Panc1 (cell line): ENCODE measurements at regions not wholly inside any gene's neighbourhood (a gene's known extent, or its start where the extent isn't known, plus 50 kb on each side); places are given as distances from the start of the nearest gene placed in this dataset.

Source experiments
- ATAC-seq: fragments of 200-7000 bp; cut with Tn5 transposase; 2 replicates; pipeline ENCODE4 v1.9.1; 2020; ENCODE audit warnings: mild to moderate bottlenecking, moderate library complexity
- BruUV-seq: library from RNA; stranded (reverse); fragments of 400-500 nt; replicated peaks from 2 replicates; lab custom pipeline; 2021; lab: Mats Ljungman, UMichigan
- CTCF ChIA-PET: fragments of 300-600 bp; sonication (Branson Sonifier 250); formaldehyde crosslinking; loops from one replicate; lab custom pipeline; 2022; ENCODE audit warnings: antibody characterized with exemption; lab: Charles Lee
- POLR2A ChIA-PET: fragments of 300-600 bp; sonication (Branson Sonifier 250); formaldehyde crosslinking; loops from one replicate; lab custom pipeline; 2022; ENCODE audit warnings: antibody characterized with exemption; lab: Charles Lee
- DNase-seq: peaks from one replicate; pipeline ENCODE4 v3.0.0-alpha.2; 2010; ENCODE audit warnings: low read depth, low spot score
- H3K27ac ChIP-seq: 2 replicates; pipeline ENCODE4 v1.5.1; 2011; ENCODE audit warnings: mild to moderate bottlenecking, low read length, inconsistent platforms
- H3K27me3 ChIP-seq: fragments of 200-500 bp; sonication (Bioruptor generic); 2 replicates; pipeline ENCODE4 v1.6.0; 2014; ENCODE audit warnings: low read length, inconsistent platforms; ENCODE audit not compliant: control insufficient read depth, insufficient read depth
- H3K36me3 ChIP-seq: fragments of 200-500 bp; sonication (Bioruptor generic); 2 replicates; pipeline ENCODE4 v1.5.1; 2014; ENCODE audit warnings: inconsistent platforms, mild to moderate bottlenecking, low read length, moderate library complexity; ENCODE audit not compliant: control insufficient read depth, insufficient read depth
- H3K4me1 ChIP-seq: 2 replicates; pipeline ENCODE4 v1.5.1; 2011; ENCODE audit warnings: inconsistent platforms, mild to moderate bottlenecking, low read length, moderate library complexity; ENCODE audit not compliant: control insufficient read depth, insufficient read depth
- H3K4me3 ChIP-seq, 2 experiments: 2 replicates each; pipeline ENCODE4 v1.5.1; 2011 to 2012; ENCODE audit warnings: low read depth in 2 of 2, low read length in 2 of 2, mild to moderate bottlenecking in 2 of 2, inconsistent platforms in 1 of 2, moderate library complexity in 1 of 2
- H3K9me3 ChIP-seq: fragments of 200-500 bp; sonication (Bioruptor generic); 2 replicates; pipeline ENCODE4 v1.5.1; 2014; ENCODE audit warnings: low read depth, mild to moderate bottlenecking, inconsistent platforms, low read length, moderate library complexity; ENCODE audit not compliant: control insufficient read depth, insufficient read depth
- CTCF ChIP-seq: fragments of 450-650 bp; IDR thresholded peaks from 2 replicates; pipeline ENCODE4 v1.5.1; 2017; ENCODE audit warnings: mild to moderate bottlenecking
- POLR2AphosphoS5 ChIP-seq: IDR thresholded peaks from 2 replicates; pipeline ENCODE4 v1.6.1; 2012; ENCODE audit warnings: mild to moderate bottlenecking, low read depth, low read length, moderate library complexity
- SIN3A ChIP-seq: IDR thresholded peaks from 2 replicates; pipeline ENCODE4 v1.6.1; 2012; ENCODE audit warnings: low read depth, mild to moderate bottlenecking, low read length, moderate library complexity, borderline replicate concordance; ENCODE audit not compliant: insufficient read depth
- TCF7L2 ChIP-seq: IDR thresholded peaks from 2 replicates; pipeline ENCODE4 v1.6.1; 2011; ENCODE audit warnings: mild to moderate bottlenecking, low read depth, low read length, inconsistent platforms
- in situ Hi-C: cut with HindIII; loops from 2 replicates; pipeline ENCODE4 v1.10.0; 2016; ENCODE audit warnings: low sequenced_read_pairs, low pct_unique_long_range_greater_than_20kb
- intact Hi-C: fragments of 100-400 bp; cut with micrococcal nuclease; formaldehyde crosslinking; loops from one replicate; pipeline ENCODE4 v1.10.0; 2022; ENCODE audit not compliant: unreplicated experiment
- TF ChIP-seq, protein P1 (sequence below), 2 experiments: IDR thresholded peaks; 2 replicates each; pipeline ENCODE4 v1.6.1; 2011 to 2012; ENCODE audit warnings: low read depth in 2 of 2, control low read depth in 1 of 2, low read length in 1 of 2, mild to moderate bottlenecking in 1 of 2, moderate library complexity in 1 of 2; ENCODE audit not compliant: insufficient read depth in 1 of 2

DNA sequence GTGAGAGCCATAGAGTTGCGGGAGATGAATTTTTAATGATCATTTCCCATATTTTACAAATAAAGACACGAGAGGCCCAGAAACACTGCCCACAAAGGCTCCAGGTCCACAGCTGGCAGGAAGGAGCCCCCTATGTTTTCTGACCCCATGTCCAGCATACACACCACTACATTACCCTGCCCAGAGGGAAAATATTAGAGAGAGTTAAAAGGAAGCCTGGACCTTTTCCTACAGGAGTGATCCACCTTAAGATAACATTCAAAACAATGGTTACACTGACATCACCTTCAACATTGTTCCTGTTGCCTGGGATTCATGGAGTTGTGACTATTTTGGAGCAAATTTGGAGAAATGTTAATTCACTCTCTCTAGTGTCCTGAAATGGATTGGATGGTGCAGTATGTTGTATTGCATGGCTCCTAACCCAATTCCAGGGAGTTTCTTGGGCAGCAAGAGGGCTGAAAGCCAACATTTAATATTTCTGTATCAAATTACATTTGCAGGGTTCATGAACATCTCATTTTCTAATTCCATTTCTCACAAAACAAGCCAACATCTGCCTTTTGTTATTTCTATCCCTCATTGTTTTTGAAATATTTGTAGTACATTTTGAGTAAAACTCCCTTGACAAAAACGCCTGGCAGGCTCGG is 172.5 kb downstream of the DLEU7 start:
- no TSS peak for BruUV-seq
- DNase-seq (no peak), ATAC-seq (no peak)
- CTCF ChIA-PET: no interaction called here
- Histone ChIP-seq H3K4me1 (no peaks in the 10 kb centered on the region), H3K27me3 (no peaks in the 10 kb centered on the region), H3K36me3 (no peaks in the 10 kb centered on the region), H3K4me3 (no peak overlapping the region), H3K27ac (no peak overlapping the region), H3K9me3 (no peaks in the 10 kb centered on the region)
- intact Hi-C loops: no loop called here
- in situ Hi-C loops: no loop called here
- TF ChIP-seq CTCF (no peak), SIN3A (no peak), TCF7L2 (no peak), POLR2AphosphoS5 (no peak)
- TF ChIP-seq, protein P1, sequence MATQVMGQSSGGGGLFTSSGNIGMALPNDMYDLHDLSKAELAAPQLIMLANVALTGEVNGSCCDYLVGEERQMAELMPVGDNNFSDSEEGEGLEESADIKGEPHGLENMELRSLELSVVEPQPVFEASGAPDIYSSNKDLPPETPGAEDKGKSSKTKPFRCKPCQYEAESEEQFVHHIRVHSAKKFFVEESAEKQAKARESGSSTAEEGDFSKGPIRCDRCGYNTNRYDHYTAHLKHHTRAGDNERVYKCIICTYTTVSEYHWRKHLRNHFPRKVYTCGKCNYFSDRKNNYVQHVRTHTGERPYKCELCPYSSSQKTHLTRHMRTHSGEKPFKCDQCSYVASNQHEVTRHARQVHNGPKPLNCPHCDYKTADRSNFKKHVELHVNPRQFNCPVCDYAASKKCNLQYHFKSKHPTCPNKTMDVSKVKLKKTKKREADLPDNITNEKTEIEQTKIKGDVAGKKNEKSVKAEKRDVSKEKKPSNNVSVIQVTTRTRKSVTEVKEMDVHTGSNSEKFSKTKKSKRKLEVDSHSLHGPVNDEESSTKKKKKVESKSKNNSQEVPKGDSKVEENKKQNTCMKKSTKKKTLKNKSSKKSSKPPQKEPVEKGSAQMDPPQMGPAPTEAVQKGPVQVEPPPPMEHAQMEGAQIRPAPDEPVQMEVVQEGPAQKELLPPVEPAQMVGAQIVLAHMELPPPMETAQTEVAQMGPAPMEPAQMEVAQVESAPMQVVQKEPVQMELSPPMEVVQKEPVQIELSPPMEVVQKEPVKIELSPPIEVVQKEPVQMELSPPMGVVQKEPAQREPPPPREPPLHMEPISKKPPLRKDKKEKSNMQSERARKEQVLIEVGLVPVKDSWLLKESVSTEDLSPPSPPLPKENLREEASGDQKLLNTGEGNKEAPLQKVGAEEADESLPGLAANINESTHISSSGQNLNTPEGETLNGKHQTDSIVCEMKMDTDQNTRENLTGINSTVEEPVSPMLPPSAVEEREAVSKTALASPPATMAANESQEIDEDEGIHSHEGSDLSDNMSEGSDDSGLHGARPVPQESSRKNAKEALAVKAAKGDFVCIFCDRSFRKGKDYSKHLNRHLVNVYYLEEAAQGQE (IDR thresholded peaks at IDR 0.05; ENCODE audit: insufficient read depth in 1 of 2, low read depth in 2 of 2, low read length in 1 of 2): no peak
- POLR2A ChIA-PET: no interaction called here

- no peak overlapping the region for H3K4me3 ChIP-seq
- ChIA-PET CTCF (no interaction called here), POLR2A (no interaction called here)
- DNase-seq: no peak
- H3K36me3 ChIP-seq: no peaks in the 10 kb centered on the region
- no peaks in the 10 kb centered on the region for H3K9me3 ChIP-seq
- intact Hi-C loops (no loop called here), in situ Hi-C loops (no loop called here)
- BruUV-seq: no TSS peak
- no peaks in the 10 kb centered on the region for H3K4me1 ChIP-seq
- no peak overlapping the region for H3K27ac ChIP-seq
- TF ChIP-seq SIN3A (no peak), POLR2AphosphoS5 (no peak), CTCF (no peak), TCF7L2 (no peak)
- TF ChIP-seq, protein P1 (IDR thresholded peaks at IDR 0.05; ENCODE audit: insufficient read depth in 1 of 2, low read depth in 2 of 2, low read length in 1 of 2): no peak
- no peaks in the 10 kb centered on the region for H3K27me3 ChIP-seq
- ATAC-seq: no peak
Observed at GRCh38 chr13:50671497-50671850, 172.0 kb downstream of the DLEU7 start.
